ENCODE measurements at regions not wholly inside any gene's neighbourhood (a gene's known extent, or its start where the extent isn't known, plus 50 kb on each side); places are given as distances from the start of the nearest gene placed in this dataset.

DNA sequence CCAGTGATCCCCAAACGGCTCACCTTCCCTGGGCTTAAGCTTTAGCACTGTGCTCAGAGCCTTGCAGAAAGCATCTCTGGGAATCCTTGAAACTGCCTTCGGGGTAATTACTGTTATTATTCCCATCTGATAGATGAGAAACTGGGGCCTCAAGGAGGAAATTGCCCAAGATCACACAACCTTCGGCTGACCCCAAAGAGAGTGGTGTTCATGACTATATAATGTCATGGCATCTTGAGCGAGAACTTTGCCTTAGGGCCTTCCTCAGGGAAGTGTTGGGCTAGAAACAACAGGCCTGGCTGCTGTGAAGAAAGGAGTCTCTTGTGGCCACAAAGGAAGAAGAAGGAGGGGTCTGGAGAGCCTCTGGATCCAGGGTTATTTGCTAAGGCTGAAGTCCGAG is 388.7 kb upstream of the CFAP20DC start:
- DNase-seq (no peak), ATAC-seq (no peak)
- intact Hi-C loops (cut with micrococcal nuclease), result no loop called here

DNA sequence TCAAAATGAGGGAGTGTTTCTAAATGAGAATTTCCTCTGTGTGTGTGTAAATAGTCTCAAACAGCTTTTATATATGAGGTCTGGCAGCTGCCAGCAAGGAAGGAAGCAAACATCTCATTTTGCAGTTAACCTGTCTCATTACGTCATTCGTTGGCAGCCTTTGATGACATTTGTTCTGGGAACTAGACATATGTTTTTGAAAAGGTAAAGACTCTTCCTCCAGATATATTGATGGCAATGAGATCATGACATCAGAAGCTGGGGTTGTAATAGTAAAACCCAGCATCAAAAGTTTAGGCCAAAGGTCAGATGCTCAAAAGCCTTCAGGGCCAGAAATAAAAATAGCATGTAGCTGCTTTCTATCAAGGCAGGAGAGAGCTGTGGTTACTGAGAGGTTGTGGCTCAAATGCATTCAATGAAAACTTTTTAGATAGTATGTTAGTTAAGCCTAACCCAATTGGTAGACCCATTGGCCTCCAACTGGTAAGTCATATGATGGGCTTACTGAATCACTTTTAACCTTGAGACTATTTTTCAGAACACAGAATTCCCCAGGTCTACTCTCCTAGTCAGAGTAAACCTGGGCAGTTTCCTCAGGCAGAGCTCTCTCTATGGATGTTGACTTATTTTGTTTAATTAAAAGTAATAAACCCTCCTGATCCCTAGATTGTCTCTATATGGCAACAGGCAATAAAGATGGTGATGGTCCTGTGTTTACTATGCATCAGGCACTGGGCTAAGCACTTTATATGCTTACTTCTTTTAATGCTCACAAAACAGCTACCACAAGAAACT is 386.5 kb upstream of the CFAP20DC start:
- DNase-seq, result no peak
- intact Hi-C loops (cut with micrococcal nuclease), result no loop called here
- ATAC-seq, result peak; percentile 21

DNA sequence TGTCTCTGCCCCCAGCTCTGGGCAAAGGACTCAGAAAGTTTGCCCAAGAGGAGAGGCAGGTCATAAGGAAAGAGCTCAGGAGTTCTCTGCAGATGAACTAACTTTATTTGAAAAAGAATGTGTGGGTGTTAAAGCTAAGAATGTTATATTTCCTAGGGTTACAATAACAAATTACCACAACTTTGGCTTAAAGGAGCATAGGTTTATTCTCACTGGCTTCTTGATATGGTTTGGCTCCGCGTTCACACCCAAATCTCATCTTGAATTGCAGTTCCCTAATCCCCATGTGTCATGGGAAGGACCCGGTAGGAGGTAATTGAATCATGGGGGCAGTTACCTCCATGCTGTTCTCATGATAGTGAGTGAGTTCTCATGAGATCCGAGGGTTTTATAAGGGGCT is 383.7 kb upstream of the CFAP20DC start:
- DNase-seq, result no peak

DNA sequence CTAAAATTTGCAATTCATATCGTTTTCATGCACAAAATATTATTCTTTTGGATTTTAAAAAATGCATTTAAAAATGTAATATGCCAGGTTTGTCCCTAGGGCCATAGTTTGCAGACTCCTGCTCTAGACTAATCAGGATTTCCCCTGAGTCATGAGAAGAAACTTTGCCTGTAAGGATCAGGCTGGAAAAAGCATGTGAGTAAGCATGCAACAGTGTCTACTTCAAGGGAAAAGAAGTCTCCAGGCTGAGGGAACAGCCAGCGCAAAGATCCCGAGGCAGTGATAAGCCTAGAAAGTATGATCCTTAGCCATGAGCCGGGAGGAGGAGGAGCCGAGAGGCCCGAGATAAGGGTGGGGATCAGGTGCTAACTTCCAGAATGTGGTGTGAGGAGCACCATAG is 382.8 kb upstream of the CFAP20DC start:
- no peak for ATAC-seq
- intact Hi-C loops (cut with micrococcal nuclease), result no loop called here

More for the DNA sequence above, 383.7 kb upstream of the CFAP20DC start:
- no peak for ATAC-seq
- intact Hi-C loops (cut with micrococcal nuclease), result no loop called here

DNA sequence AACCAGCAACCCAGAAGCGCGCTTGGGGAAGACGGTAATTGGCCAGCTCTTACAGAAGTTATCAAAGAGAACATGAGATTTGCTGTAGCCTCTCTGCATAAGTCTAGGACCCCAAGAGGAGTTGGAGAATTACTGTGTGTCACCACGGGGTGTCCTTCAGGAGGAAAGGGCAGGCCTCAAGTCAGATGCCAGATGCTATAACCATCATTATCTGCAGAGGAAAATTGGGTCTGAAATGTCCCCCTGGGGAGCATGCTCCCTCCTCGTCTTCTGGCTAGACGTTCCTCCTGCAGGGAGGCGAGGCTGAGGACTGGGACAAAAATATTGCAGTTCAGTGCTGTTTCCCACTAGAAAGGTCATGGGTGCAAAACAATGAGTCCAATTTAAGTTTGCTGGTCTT is 380.5 kb upstream of the CFAP20DC start:
- intact Hi-C loops (cut with micrococcal nuclease), result no loop called here
- ATAC-seq (no peak), DNase-seq (no peak)

More for the DNA sequence above, 382.8 kb upstream of the CFAP20DC start:
- DNase-seq, result no peak

DNA sequence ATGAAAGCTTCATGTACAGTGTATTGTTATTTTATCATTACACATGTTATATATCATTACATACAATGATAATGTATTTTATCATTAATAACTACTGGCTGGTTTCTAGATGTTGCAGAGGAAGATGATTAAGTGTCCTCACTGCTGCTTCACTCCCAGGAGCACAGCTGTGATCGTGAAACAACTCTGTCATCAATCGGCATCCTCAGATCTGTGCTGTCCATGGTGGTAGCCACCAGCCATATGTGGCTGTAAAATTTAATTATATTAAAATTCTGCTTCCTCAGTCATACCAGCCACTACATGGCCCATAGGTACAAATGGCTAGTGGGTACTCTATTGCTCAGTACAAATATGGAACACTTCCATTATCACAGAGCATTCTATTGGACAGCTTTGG is 379.4 kb upstream of the CFAP20DC start:
- intact Hi-C loops (cut with micrococcal nuclease), result no loop called here
- ATAC-seq (no peak), DNase-seq (no peak)

DNA sequence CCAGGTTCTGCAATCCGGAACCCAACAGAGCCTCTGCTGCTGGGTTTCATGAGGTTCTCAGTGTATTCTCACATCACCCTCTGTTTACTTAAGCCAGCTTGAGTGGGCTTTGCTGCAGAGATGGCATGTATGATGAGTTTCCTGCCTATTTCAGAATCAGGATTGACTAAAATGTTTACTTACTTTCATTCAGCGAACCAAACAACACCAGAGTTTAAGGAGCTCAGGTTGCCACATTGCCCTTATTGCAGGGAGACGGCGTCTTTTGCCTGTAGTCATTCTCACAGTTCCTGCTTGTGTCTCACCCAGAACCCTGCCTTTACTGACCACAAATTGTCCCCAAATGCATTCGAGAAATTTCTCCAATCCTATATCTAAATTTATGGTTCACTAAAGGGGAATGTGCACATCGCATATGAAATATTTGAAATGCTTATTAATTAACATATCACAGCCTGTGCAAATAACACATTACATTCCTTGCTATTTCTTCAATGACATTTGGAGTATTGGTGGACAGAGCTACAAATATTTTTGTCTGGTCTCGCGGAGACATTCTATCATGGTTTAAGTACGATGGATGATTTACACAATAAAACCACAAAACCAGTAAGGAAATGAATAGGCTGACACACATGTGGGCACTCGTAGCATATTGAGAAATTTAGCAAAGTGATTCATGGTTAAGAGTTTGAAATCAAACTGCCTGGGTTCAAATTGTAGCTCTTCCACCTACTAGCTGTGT is 377.2 kb upstream of the CFAP20DC start:
- DNase-seq (no peak), ATAC-seq (no peak)
- intact Hi-C loops (cut with micrococcal nuclease), result no loop called here

DNA sequence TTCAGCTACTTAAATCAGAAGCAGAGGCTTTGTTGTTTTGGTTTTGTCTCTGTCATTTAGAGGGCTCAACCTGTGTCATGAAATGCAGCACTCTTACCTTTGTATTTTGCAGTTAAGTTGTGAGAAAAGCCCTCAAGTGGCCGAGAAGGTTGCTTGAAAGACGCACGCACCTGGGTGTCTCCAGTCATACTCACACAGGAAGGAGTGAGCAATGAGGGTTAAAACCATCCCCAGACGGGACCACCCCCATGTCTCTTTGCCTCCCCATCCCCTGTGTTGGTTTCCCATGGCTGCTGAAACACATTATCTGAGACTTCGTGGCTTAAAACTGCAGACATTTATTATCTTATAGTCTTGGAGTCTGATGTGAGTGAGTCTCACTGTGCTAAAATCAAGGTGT is 376.1 kb upstream of the CFAP20DC start:
- DNase-seq, result no peak
- intact Hi-C loops (cut with micrococcal nuclease), result no loop called here
- ATAC-seq, result no peak

DNA sequence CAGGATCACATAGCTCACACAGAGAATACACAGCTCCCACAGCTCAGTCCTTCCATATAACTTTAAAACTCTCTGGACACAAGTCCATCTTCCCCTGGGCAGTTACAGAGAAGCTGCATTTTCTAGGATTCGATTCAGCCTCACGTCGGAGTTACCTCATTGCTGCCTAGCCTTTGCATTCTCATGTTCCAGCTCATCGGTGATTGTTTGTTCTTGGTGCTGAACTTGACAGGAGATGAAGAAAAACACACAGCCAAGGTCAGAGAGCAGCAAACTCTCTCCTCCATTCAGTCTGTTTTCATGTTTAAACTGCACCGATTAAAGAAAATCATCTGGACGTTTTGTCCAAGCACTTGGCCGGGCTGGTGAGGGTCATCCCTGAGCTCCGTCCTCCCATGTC is 375.5 kb upstream of the CFAP20DC start:
- DNase-seq, result no peak
- ATAC-seq, result no peak
- intact Hi-C loops (cut with micrococcal nuclease), result no loop called here

DNA sequence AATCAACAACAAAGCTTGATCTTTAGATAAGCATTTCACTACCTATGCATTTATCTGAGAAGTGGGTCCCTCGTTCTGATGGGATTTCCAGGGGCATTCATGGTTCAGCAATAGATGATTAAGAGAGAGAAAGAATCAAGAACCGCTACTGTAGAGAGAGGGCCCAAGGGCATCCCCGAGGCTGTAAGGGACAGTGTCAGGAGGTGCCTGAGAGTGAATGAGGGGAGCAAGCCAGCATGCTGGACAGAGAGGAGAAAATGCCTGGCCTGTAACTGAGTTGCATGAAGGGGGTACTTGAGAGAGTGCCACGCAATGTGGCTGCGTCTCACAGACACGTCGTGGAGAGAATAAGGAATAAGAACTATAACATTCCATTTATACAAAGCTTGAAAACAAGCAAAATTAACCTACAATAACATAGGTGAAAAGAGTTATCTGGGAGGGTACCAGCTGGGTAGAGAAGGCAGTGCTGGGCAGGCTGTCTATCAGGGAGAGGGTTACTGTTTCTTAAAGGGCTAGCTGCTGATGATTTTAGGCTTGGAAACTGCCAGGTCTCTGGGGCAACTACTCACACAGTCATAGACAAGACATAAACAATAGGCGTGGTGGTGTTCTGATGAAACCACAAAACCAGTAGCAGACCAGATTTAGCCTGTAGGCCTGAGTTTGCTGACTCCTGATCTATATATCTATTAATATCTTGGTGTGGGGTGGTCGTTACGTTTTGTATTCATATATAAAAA is 374.6 kb upstream of the CFAP20DC start:
- intact Hi-C loops (cut with micrococcal nuclease), result no loop called here
- ATAC-seq (peak; percentile 79), DNase-seq (no peak)

DNA sequence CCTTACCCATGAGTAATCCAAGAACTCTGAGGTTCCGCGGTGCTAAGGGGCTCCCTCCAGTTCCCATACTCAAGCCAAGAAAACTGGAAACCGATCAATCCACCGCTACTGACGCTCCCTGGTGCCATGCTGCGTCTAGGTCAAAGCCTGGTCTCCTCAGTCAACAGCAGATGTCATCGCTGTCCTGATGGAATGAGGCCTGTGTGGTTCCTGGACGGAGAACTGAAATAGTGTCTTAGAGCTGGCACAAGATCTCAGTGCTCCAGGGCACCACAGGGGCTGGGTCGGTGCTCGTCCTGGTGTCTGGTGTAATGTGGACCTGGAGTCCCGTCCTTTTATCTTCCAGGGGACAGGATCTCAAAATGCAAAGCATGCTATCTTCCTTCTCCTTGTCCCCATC is 373.9 kb upstream of the CFAP20DC start:
- no peak for DNase-seq
- intact Hi-C loops (cut with micrococcal nuclease), result no loop called here
- no peak for ATAC-seq

DNA sequence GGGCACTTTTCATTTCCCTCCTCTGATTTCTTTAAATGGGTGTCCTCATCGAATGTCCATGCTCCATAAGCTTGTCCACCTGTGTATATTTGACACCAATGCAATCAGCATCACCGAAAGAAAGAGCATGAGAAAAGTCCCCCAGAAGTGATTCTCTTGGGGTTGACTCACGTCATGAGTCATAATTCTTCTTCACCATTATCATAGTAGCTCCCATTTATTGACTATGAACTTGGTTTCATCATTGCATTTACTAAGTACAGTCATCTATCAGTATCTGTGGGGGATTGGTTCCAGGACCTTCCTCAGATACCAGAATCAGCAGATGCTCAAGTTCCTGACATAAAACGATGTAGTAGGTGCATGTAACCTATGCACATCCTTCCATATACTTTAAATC is 372.5 kb upstream of the CFAP20DC start:
- intact Hi-C loops (cut with micrococcal nuclease), result no loop called here
- ATAC-seq (no peak), DNase-seq (no peak)

DNA sequence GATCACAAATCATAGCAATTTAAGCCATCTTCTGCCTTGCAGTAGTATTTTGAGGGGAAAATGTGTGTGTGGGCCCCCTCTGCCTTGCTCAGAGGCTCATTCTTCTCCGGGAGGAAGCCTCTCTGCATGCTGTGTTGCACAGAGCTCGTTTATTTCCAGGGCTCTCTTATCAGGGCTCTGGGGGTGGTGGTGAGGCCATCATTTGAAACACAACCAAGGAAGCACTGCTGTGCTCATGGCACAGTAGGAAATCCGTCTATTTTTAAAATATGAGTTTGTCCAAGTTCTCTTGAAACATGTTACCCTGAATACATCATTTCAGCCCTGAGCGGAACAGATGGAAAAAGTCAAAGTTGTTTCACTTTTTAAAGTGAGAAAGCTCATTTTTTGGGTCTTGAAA is 369.0 kb upstream of the CFAP20DC start:
- DNase-seq, result no peak
- intact Hi-C loops (cut with micrococcal nuclease), result no loop called here
- peak; percentile 83 for ATAC-seq

DNA sequence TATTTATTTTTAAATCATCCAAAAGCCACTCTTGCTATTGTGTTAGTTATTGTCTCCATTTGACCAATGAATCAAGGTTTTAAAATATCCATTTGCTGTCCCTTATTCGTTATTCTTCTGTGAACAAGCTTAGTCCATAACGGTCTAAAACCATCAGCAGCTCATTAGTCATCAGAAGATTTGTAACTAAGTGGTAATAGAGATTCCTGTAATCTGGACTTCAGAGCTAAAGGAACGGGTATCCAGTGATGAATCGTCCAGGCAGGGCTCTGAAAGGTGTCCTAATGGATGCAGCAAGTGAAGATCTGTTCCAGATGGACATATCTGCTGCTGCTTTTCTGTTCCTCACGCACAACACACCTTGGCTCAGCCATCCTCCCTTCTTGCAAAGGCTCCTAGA is 362.7 kb upstream of the CFAP20DC start:
- intact Hi-C loops (cut with micrococcal nuclease), result no loop called here
- ATAC-seq, result no peak
- DNase-seq, result no peak

DNA sequence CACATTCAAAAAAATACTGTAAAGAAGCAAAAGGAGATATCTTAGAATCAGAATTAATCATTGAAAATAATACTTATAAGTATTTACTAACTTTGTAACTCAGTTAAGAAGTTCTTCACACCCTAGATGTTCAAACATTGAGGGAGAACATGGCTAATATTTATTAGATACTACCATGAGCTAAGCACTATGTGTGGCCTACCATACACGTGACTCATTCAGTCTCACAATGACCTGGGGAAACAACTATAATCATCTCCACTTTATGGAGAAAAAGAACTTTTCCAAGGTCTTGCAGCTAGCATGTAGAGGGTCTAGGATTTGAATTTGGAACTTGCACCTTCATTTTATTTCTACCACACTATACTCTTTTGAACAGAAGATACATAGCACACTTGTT is 361.9 kb upstream of the CFAP20DC start:
- no peak for ATAC-seq
- intact Hi-C loops (cut with micrococcal nuclease), result no loop called here
- no peak for DNase-seq

DNA sequence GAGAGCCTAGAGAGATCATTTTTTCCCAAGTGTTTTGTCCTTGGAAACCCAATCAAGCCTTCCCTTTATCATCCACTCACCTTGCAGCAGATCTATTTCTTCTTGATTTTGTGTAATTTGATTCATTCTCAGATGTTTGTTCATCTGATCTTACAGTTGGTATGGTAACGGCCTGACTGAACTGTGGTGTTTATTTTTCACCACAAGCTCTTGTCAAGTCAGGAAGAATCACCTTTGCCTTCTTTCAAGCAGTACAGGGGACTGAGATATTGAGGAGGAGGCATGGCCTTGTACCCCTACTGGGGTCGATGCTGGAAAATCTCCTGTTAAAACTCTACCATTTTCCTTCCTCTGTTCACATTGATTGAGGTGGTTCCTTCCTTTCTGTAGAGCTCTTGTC is 361.4 kb upstream of the CFAP20DC start:
- intact Hi-C loops (cut with micrococcal nuclease), result no loop called here
- ATAC-seq (no peak), DNase-seq (no peak)

DNA sequence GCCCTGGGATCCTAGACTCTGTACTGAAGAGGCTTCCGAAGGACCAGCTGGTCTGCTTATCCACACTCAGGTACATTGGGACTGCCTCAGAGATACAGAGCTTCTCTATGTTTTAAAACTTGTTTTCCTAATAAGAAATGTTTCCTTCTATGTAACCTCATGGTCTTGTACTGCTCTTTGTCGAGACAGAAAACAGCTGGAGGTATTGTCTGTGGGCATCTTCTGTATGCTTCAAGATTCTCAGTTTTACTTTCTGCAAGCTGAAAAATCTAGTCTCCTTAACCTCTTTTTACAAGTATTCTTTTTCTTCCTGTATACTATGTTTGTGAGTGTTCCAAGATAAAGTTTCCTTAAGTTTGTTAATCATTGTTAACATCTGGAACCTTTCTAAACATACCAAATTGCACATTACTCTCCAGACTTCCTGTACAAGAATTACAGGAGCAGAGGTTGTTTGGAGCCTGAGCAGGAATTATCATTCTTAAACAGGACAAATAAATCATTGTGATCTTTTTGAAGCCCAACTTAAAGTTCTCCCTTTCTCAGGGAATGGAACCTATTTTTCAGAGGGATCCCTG is 358.3 kb upstream of the CFAP20DC start:
- intact Hi-C loops (cut with micrococcal nuclease), result no loop called here
- DNase-seq (no peak), ATAC-seq (no peak)

DNA sequence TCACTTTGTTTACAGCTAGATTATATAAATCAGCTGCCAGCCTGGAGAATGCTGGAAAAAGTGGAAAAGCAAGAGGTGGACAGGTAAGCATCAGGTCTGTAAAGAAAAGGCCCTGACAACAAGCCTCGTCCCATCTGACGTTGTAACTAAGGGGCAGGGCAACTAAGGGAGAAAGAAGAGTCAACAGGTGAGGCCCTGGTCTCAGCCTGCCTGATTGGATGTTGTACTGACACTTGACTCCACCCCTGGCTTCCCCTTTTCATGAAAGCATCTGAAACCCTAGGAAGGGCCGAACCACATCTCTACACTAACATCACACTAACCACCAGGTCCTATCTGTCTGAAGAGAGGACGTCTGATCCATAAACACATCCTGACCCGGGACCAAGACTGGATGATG is 357.6 kb upstream of the CFAP20DC start:
- ATAC-seq (no peak), DNase-seq (no peak)
- intact Hi-C loops (cut with micrococcal nuclease), result no loop called here

DNA sequence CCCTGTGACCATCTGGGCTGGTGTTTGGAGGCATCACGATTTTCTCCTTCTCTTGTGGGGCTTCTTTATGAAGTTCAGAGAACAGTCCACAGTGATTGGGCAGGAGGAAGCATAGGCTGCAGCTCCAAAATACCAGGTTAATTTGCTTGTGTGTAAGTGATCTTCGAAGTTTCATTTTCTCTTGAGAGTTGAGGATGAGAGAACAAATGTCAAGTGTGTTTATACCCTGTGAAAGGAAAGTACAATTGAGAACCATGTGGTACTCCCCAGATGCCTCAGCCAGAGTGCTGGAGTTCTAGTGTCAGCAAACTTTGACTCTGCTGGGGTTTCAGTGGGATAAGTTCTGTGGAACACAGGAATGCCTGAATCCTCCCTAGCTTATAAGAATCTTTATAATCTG is 357.1 kb upstream of the CFAP20DC start:
- intact Hi-C loops (cut with micrococcal nuclease), result no loop called here
- ATAC-seq (no peak), DNase-seq (no peak)

DNA sequence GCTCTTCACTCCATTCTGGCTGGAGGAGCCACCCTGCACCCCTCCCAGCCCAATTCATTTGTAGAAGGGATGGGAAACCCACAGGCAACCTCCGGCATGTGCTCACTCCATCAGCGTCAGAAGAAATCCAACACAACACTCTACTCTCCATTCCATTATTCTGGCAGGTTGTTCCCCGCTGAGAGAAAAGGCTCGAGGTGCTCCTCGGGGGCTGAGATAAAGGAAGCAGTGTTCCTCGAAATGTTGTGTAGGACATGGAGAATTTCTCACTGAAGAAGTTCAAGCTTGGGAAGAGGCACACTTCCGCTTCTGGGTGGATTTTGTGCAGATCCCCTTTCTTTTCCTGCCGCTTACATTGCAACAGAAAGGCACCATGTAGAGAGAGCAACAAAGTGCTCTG is 355.0 kb upstream of the CFAP20DC start:
- DNase-seq (no peak), ATAC-seq (no peak)
- intact Hi-C loops (cut with micrococcal nuclease), result no loop called here

Measured in left ventricle myocardium superior (tissue), 1 donor.